Fibroblast of lung (primary cell): ENCODE measurements at regions not wholly inside any gene's neighbourhood (a gene's known extent, or its start where the extent isn't known, plus 50 kb on each side); places are given as distances from the start of the nearest gene placed in this dataset.

ENCODE experiments used
- DNase-seq, 2 donors: peaks; one replicate each; pipeline versions ENCODE4 v3.0.0 to v3.0.0-alpha.2; 2010; ENCODE audit warnings: low read depth in 2 of 2
- H2AFZ ChIP-seq: 2 replicates; pipeline ENCODE4 v1.5.1; 2012; ENCODE audit warnings: low read length, control low read depth, inconsistent platforms
- H3K27ac ChIP-seq: 2 replicates; pipeline ENCODE4 v1.5.1; 2011; ENCODE audit warnings: low read length, control low read depth; ENCODE audit not compliant: insufficient read depth
- H3K27me3 ChIP-seq: 2 replicates; pipeline ENCODE4 v1.5.1; 2011; ENCODE audit warnings: mild to moderate bottlenecking, low read length; ENCODE audit not compliant: control insufficient read depth, insufficient read depth
- H3K36me3 ChIP-seq: 2 replicates; pipeline ENCODE4 v1.5.1; 2011; ENCODE audit warnings: low read length; ENCODE audit not compliant: control insufficient read depth, insufficient read depth
- H3K4me1 ChIP-seq: 2 replicates; pipeline ENCODE4 v1.5.1; 2011; ENCODE audit warnings: low read length; ENCODE audit not compliant: control insufficient read depth, insufficient read depth; ENCODE audit errors: extremely low read depth
- H3K4me2 ChIP-seq: 2 replicates; pipeline ENCODE4 v1.5.1; 2011; ENCODE audit warnings: low read length, control low read depth; ENCODE audit not compliant: insufficient read depth; ENCODE audit errors: extremely low read depth
- H3K4me3 ChIP-seq, 4 experiments: fragments of 200-600 bp in 1 of 4; sonication (generic) in 1 of 4; replicated peaks in 1 of 4; 2 replicates each; pipeline ENCODE4 v1.5.1; 2011 to 2016; ENCODE audit warnings: low read length in 4 of 4, low read depth in 3 of 4, mild to moderate bottlenecking in 3 of 4, control low read depth in 2 of 4, inconsistent platforms in 1 of 4, mixed read lengths in 1 of 4; ENCODE audit not compliant: insufficient read depth in 1 of 4; ENCODE audit errors: control extremely low read depth in 1 of 4
- H3K79me2 ChIP-seq: 2 replicates; pipeline ENCODE4 v1.5.1; 2012; ENCODE audit warnings: mild to moderate bottlenecking, low read length, inconsistent platforms; ENCODE audit not compliant: control insufficient read depth, insufficient read depth
- H3K9ac ChIP-seq: 2 replicates; pipeline ENCODE4 v1.5.1; 2011; ENCODE audit warnings: mild to moderate bottlenecking, low read length, control low read depth; ENCODE audit not compliant: insufficient read depth
- H3K9me3 ChIP-seq: 2 replicates; pipeline ENCODE4 v1.5.1; 2012; ENCODE audit warnings: low read depth, low read length; ENCODE audit not compliant: control insufficient read depth, insufficient read depth
- H4K20me1 ChIP-seq: 2 replicates; pipeline ENCODE4 v1.5.1; 2011; ENCODE audit warnings: low read length; ENCODE audit not compliant: control insufficient read depth, insufficient read depth; ENCODE audit errors: extremely low read depth
- CTCF ChIP-seq, 2 donors: IDR thresholded peaks in 1 of 2; conservative IDR thresholded peaks in 1 of 2; 1 replicate in 1 of 2; 2 replicates in 1 of 2; pipeline ENCODE4 v1.5.1; 2011 to 2012; ENCODE audit warnings: low read length in 2 of 2, control low read depth in 1 of 2, inconsistent platforms in 1 of 2, low read depth in 1 of 2, mild to moderate bottlenecking in 1 of 2
- EZH2 ChIP-seq: IDR thresholded peaks from 2 replicates; pipeline ENCODE4 v1.5.1; 2012; ENCODE audit warnings: low read length, control low read depth, mild to moderate bottlenecking; ENCODE audit errors: missing control alignments

- no peak overlapping the region for H3K4me3 ChIP-seq
- DNase-seq = no peak
- no peak overlapping the region for H3K4me2 ChIP-seq
- no peak overlapping the region for H3K9ac ChIP-seq
- H3K27ac ChIP-seq = no peak overlapping the region
- H4K20me1 ChIP-seq = no peaks in the 10 kb centered on the region
- no peak overlapping the region for H2AFZ ChIP-seq
- H3K36me3 ChIP-seq = no peaks in the 10 kb centered on the region
- no peaks in the 10 kb centered on the region for H3K79me2 ChIP-seq
- no peak for TF ChIP-seq EZH2
- TF ChIP-seq CTCF (conservative IDR thresholded peaks at IDR 0.05 in 1 of 2, IDR thresholded peaks at IDR 0.05 in 1 of 2; ENCODE audit: low read depth in 1 of 2, low read length in 2 of 2) = no peak
- H3K27me3 ChIP-seq = no peaks in the 10 kb centered on the region
- H3K9me3 ChIP-seq = no peaks in the 10 kb centered on the region
- H3K4me1 ChIP-seq = no peaks in the 10 kb centered on the region
Measured at GRCh38 chr7:118609207-118609606, 384.7 kb downstream of the ANKRD7 start.

GRCh38 chr7:118615681-118616080, 391.2 kb downstream of the ANKRD7 start:
- Histone ChIP-seq H2AFZ (no peak overlapping the region), H4K20me1 (no peaks in the 10 kb centered on the region), H3K79me2 (no peaks in the 10 kb centered on the region), H3K27ac (no peak overlapping the region), H3K36me3 (no peaks in the 10 kb centered on the region), H3K4me1 (no peaks in the 10 kb centered on the region), H3K9me3 (no peaks in the 10 kb centered on the region), H3K4me2 (no peak overlapping the region), H3K27me3 (no peaks in the 10 kb centered on the region), H3K9ac (no peak overlapping the region), H3K4me3 (no peak overlapping the region)
- no peak for DNase-seq
- TF ChIP-seq EZH2 (no peak), CTCF (conservative IDR thresholded peaks at IDR 0.05 in 1 of 2, IDR thresholded peaks at IDR 0.05 in 1 of 2; ENCODE audit: low read depth in 1 of 2, low read length in 2 of 2) (no peak)

- H3K4me3 ChIP-seq = no peak overlapping the region
- no peak overlapping the region for H3K9ac ChIP-seq
- TF ChIP-seq CTCF (conservative IDR thresholded peaks at IDR 0.05 in 1 of 2, IDR thresholded peaks at IDR 0.05 in 1 of 2; ENCODE audit: low read depth in 1 of 2, low read length in 2 of 2) (no peak), EZH2 (no peak)
- H4K20me1 ChIP-seq = no peaks in the 10 kb centered on the region
- H2AFZ ChIP-seq = no peak overlapping the region
- H3K4me1 ChIP-seq = no peaks in the 10 kb centered on the region
- H3K27me3 ChIP-seq = no peaks in the 10 kb centered on the region
- H3K9me3 ChIP-seq = no peaks in the 10 kb centered on the region
- no peak overlapping the region for H3K27ac ChIP-seq
- no peak for DNase-seq
- no peaks in the 10 kb centered on the region for H3K36me3 ChIP-seq
- no peaks in the 10 kb centered on the region for H3K79me2 ChIP-seq
- no peak overlapping the region for H3K4me2 ChIP-seq
Measured at GRCh38 chr7:118621810-118622360, 397.4 kb downstream of the ANKRD7 start.
